Calu3 (cell line): ENCODE measurements at regions not wholly inside any gene's neighbourhood (a gene's known extent, or its start where the extent isn't known, plus 50 kb on each side); places are given as distances from the start of the nearest gene placed in this dataset.

Source experiments
- BruUV-seq: library from RNA; stranded (reverse); fragments of 400-500 nt; replicated peaks from 2 replicates; lab custom pipeline; 2021; lab: Mats Ljungman, UMichigan
- CTCF ChIA-PET: fragments of 300-600 bp; sonication (Branson Sonifier 250); formaldehyde crosslinking; loops from one replicate; lab custom pipeline; 2022; ENCODE audit warnings: antibody characterized with exemption; lab: Charles Lee
- DNase-seq: peaks from one replicate; pipeline ENCODE4 v3.0.0; 2022
- H3K27ac Mint-ChIP-seq: one replicate; pipeline ENCODE4 v1.8.0; 2022; ENCODE audit warnings: mixed read lengths; ENCODE audit not compliant: unreplicated experiment
- H3K27me3 Mint-ChIP-seq: one replicate; pipeline ENCODE4 v1.8.0; 2022; ENCODE audit warnings: mixed read lengths; ENCODE audit not compliant: unreplicated experiment
- H3K36me3 Mint-ChIP-seq: one replicate; pipeline ENCODE4 v1.8.0; 2022; ENCODE audit warnings: mild to moderate bottlenecking, moderate library complexity, mixed read lengths; ENCODE audit not compliant: insufficient read depth, unreplicated experiment
- H3K4me1 Mint-ChIP-seq: one replicate; pipeline ENCODE4 v1.8.0; 2022; ENCODE audit warnings: mild to moderate bottlenecking, low read depth, mixed read lengths; ENCODE audit not compliant: unreplicated experiment
- H3K4me3 Mint-ChIP-seq: one replicate; pipeline ENCODE4 v1.8.0; 2022; ENCODE audit warnings: mild to moderate bottlenecking, low read depth, moderate library complexity, mixed read lengths; ENCODE audit not compliant: unreplicated experiment
- H3K9me3 Mint-ChIP-seq: one replicate; pipeline ENCODE4 v1.8.0; 2022; ENCODE audit warnings: low read depth, mixed read lengths; ENCODE audit not compliant: unreplicated experiment
- intact Hi-C: fragments of 100-400 bp; cut with micrococcal nuclease; formaldehyde crosslinking; loops from one replicate; pipeline ENCODE4 v1.10.0; 2022; ENCODE audit not compliant: unreplicated experiment
- TF ChIP-seq, protein P1 (sequence below): fragments of 200-600 bp; IDR thresholded peaks from one replicate; pipeline ENCODE4 v1.8.0; 2022; ENCODE audit warnings: antibody characterized with exemption; ENCODE audit not compliant: unreplicated experiment

DNA sequence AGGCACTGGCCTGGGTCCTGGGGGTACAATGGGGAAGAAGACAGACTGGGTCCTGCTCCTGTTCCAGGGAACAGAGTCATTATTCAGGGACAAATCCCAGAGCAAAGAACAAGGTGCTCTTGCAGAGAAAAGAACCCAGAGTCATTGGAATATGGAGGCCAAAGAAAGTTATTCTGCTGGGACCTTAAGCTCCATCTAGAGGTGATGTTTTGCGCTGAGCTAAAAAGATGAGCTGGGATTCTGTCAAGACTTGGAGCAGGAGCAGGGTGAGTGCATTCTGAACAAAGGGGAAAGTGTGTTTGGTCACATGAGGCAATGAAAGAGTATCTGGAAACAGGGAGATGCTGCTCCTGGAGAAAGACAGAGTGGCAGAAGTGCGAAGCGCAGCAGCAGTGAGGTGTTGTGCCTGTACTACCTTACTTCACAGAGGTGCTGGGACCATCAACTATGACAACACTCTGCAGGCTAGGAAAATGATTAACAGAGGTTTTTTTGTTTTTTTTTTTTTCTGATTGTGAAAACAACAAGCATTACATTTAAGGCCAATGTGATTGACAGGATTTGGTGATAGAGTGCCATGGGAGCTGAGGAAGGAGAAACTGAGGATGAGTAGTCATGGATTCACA lies 95.3 kb upstream of the TNFSF11 start:
- no peaks in the 10 kb centered on the region for H3K9me3 Mint-ChIP-seq
- CTCF ChIA-PET, result interaction anchor here (0.7 kb wide), 1 partner anchor 144 kb away, joined by 4 read pairs; no protein-coding TSS in a partner anchor
- no peak for DNase-seq
- BruUV-seq, result no TSS peak
- intact Hi-C loops, result no loop called here
- H3K36me3 Mint-ChIP-seq, result no peaks in the 10 kb centered on the region
- TF ChIP-seq, protein P1, sequence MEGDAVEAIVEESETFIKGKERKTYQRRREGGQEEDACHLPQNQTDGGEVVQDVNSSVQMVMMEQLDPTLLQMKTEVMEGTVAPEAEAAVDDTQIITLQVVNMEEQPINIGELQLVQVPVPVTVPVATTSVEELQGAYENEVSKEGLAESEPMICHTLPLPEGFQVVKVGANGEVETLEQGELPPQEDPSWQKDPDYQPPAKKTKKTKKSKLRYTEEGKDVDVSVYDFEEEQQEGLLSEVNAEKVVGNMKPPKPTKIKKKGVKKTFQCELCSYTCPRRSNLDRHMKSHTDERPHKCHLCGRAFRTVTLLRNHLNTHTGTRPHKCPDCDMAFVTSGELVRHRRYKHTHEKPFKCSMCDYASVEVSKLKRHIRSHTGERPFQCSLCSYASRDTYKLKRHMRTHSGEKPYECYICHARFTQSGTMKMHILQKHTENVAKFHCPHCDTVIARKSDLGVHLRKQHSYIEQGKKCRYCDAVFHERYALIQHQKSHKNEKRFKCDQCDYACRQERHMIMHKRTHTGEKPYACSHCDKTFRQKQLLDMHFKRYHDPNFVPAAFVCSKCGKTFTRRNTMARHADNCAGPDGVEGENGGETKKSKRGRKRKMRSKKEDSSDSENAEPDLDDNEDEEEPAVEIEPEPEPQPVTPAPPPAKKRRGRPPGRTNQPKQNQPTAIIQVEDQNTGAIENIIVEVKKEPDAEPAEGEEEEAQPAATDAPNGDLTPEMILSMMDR, result no peak
- H3K4me1 Mint-ChIP-seq, result peaks cover 7% of the 10 kb centered on the region
- no peak overlapping the region for H3K27ac Mint-ChIP-seq
- H3K4me3 Mint-ChIP-seq, result no peak overlapping the region
- no peaks in the 10 kb centered on the region for H3K27me3 Mint-ChIP-seq

DNA sequence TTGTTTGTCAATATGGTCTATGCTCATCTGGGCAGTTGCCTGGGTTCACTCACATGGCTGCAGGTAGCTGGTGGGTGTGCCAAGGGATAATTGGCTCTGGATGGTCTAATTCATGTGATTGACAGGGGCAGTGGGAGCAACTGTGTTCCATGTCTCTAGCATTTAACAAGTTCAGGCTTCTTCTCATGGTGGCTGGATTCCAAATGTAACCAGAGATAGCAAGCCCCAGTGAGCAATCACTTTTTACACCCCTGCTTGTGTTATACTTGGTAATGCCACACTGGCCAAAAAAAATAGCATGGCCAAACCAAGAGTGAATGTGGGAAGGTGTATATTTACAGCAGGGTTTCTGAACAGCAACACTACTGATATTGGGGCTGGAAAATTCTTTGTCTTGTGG lies 89.6 kb upstream of the TNFSF11 start:
- no TSS peak for BruUV-seq
- no peak overlapping the region for H3K27ac Mint-ChIP-seq
- no peak for DNase-seq
- H3K4me3 Mint-ChIP-seq, result no peak overlapping the region
- H3K4me1 Mint-ChIP-seq, result peaks cover 29% of the 10 kb centered on the region
- H3K9me3 Mint-ChIP-seq, result no peaks in the 10 kb centered on the region
- CTCF ChIA-PET, result no interaction called here
- H3K36me3 Mint-ChIP-seq, result no peaks in the 10 kb centered on the region
- TF ChIP-seq, protein P1, result no peak
- intact Hi-C loops, result no loop called here
- H3K27me3 Mint-ChIP-seq, result no peaks in the 10 kb centered on the region

DNA sequence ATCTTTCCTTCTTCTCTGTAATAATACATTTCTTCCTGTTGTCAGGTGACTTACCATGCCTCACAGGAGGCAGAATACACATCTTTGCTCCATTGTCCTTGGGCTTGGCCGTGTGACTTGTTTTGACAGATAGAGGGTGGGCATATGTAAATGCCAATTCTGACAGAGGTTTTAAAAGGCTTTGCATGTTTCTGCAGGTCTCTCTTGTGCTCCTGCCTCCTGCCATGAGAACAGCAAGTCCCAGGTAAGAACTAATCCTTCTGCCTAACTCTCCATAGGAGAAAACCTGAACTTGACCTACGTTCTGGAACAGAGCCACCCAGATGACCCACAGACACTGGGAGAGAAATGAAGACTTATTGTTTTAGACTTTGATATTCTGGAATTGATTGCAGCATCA lies 88.7 kb upstream of the TNFSF11 start:
- no peak overlapping the region for H3K4me3 Mint-ChIP-seq
- DNase-seq, result no peak
- H3K4me1 Mint-ChIP-seq, result peaks cover 29% of the 10 kb centered on the region
- no TSS peak for BruUV-seq
- CTCF ChIA-PET, result no interaction called here
- no peak overlapping the region for H3K27ac Mint-ChIP-seq
- intact Hi-C loops, result no loop called here
- H3K36me3 Mint-ChIP-seq, result no peaks in the 10 kb centered on the region
- H3K27me3 Mint-ChIP-seq, result no peaks in the 10 kb centered on the region
- H3K9me3 Mint-ChIP-seq, result no peaks in the 10 kb centered on the region
- TF ChIP-seq, protein P1, result no peak

DNA sequence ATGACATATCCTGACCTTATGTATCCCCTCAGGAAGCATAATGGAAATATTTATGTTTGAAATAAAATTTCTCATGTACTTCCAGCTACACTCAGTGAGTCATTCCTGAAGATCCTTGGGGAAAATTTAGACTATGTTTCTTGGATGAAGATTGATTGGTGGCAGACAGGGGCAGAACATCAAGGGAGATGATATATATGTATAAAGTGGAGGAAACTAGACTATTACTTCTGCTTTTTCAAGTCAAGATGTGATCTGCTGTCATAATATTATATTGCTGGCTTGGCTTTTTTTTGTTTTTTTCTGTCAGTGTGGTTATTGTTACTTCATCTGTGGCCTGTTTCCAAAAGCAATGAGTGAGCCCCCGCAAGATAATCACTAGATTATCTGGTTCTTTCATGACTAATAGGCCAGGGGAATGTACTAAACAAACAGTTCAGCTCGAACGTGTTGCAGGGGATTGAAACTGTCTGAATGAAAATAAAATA lies 87.2 kb upstream of the TNFSF11 start:
- peak; percentile 18 for DNase-seq
- BruUV-seq, result no TSS peak
- peak overlapping the region; percentile 24 for H3K4me3 Mint-ChIP-seq
- no peaks in the 10 kb centered on the region for H3K9me3 Mint-ChIP-seq
- intact Hi-C loops, result no loop called here
- H3K4me1 Mint-ChIP-seq, result peaks cover 29% of the 10 kb centered on the region
- CTCF ChIA-PET, result no interaction called here
- no peaks in the 10 kb centered on the region for H3K27me3 Mint-ChIP-seq
- TF ChIP-seq, protein P1, result no peak
- H3K27ac Mint-ChIP-seq, result peak overlapping the region; percentile 53
- H3K36me3 Mint-ChIP-seq, result no peaks in the 10 kb centered on the region
